Ectodermal cell (in vitro differentiated cells): ENCODE measurements at regions not wholly inside any gene's neighbourhood (a gene's known extent, or its start where the extent isn't known, plus 50 kb on each side); places are given as distances from the start of the nearest gene placed in this dataset.

Experiments
- H3K27ac ChIP-seq: 2 replicates; pipeline ENCODE4 v1.7.0; 2013; ENCODE audit warnings: mild to moderate bottlenecking, low read depth, low read length; ENCODE audit not compliant: insufficient read depth, poor library complexity, severe bottlenecking
- H3K27me3 ChIP-seq: 2 replicates; pipeline ENCODE4 v1.7.0; 2013; ENCODE audit warnings: mild to moderate bottlenecking, low read length; ENCODE audit not compliant: insufficient read depth, control insufficient read depth, poor library complexity, severe bottlenecking
- H3K36me3 ChIP-seq: one replicate; pipeline ENCODE4 v1.7.0; 2013; ENCODE audit warnings: low read length; ENCODE audit not compliant: control insufficient read depth, insufficient read depth
- H3K4me1 ChIP-seq: one replicate; pipeline ENCODE4 v1.7.0; 2013; ENCODE audit warnings: low read length; ENCODE audit not compliant: control insufficient read depth, insufficient read depth
- H3K4me3 ChIP-seq: 2 replicates; pipeline ENCODE4 v1.7.0; 2013; ENCODE audit warnings: low read depth, low read length, control low read depth; ENCODE audit not compliant: insufficient read depth
- H3K9me3 ChIP-seq: 2 replicates; pipeline ENCODE4 v1.7.0; 2013; ENCODE audit warnings: mild to moderate bottlenecking, low read length, moderate library complexity; ENCODE audit not compliant: control insufficient read depth
- whole genome bisulfite sequencing, 2 experiments: methylation state at CpG; one replicate each; pipeline ENCODE4 v1.1.7; 2013; ENCODE audit warnings: missing lambda C conversion rate in 2 of 2; 5-methylcytosine and 5-hydroxymethylcytosine counted together

- WGBS, 2 experiments: 95 to 99% methylated on average over 3 of the region's 3 CpGs
- H3K4me3 ChIP-seq: no peak overlapping the region
- no peak overlapping the region for H3K27ac ChIP-seq
- no peaks in the 10 kb centered on the region for H3K27me3 ChIP-seq
- no peaks in the 10 kb centered on the region for H3K9me3 ChIP-seq
- no peaks in the 10 kb centered on the region for H3K36me3 ChIP-seq
- H3K4me1 ChIP-seq: peaks cover 3% of the 10 kb centered on the region
Observed at GRCh38 chr2:146040051-146040450, 1520.1 kb upstream of the ZEB2 start.

GRCh38 chr2:146038014-146038413, 1518.1 kb upstream of the ZEB2 start:
- 100% methylated on average over 1 of the region's 1 CpG for WGBS, 2 experiments
- no peaks in the 10 kb centered on the region for H3K27me3 ChIP-seq
- no peak overlapping the region for H3K27ac ChIP-seq
- H3K36me3 ChIP-seq: no peaks in the 10 kb centered on the region
- H3K9me3 ChIP-seq: no peaks in the 10 kb centered on the region
- no peak overlapping the region for H3K4me3 ChIP-seq
- peaks cover 3% of the 10 kb centered on the region for H3K4me1 ChIP-seq

- 83 to 96% methylated on average over 2 to 5 of the region's 7 CpGs for WGBS, 2 experiments
- H3K4me3 ChIP-seq: no peak overlapping the region
- H3K27me3 ChIP-seq: no peaks in the 10 kb centered on the region
- peaks cover 3% of the 10 kb centered on the region for H3K4me1 ChIP-seq
- no peaks in the 10 kb centered on the region for H3K36me3 ChIP-seq
- no peak overlapping the region for H3K27ac ChIP-seq
- no peaks in the 10 kb centered on the region for H3K9me3 ChIP-seq
Observed at GRCh38 chr2:146037334-146037870, 1517.5 kb upstream of the ZEB2 start.

- Histone ChIP-seq H3K4me3 (no peak overlapping the region), H3K4me1 (no peaks in the 10 kb centered on the region), H3K27ac (no peak overlapping the region), H3K9me3 (no peaks in the 10 kb centered on the region), H3K27me3 (no peaks in the 10 kb centered on the region), H3K36me3 (no peaks in the 10 kb centered on the region)
- 95 to 96% methylated on average over 3 of the region's 3 CpGs for WGBS, 2 experiments
Observed at GRCh38 chr2:146031158-146031557, 1511.2 kb upstream of the ZEB2 start.

GRCh38 chr2:146027156-146027555, 1507.2 kb upstream of the ZEB2 start:
- H3K4me1 ChIP-seq: no peaks in the 10 kb centered on the region
- H3K9me3 ChIP-seq: no peaks in the 10 kb centered on the region
- H3K36me3 ChIP-seq: no peaks in the 10 kb centered on the region
- H3K27ac ChIP-seq: no peak overlapping the region
- WGBS, 2 experiments: 77 to 92% methylated on average over 2 of the region's 2 CpGs
- no peak overlapping the region for H3K4me3 ChIP-seq
- H3K27me3 ChIP-seq: no peaks in the 10 kb centered on the region

GRCh38 chr2:146025519-146025918, 1505.6 kb upstream of the ZEB2 start:
- Histone ChIP-seq H3K27me3 (no peaks in the 10 kb centered on the region), H3K27ac (no peak overlapping the region), H3K4me1 (no peaks in the 10 kb centered on the region), H3K36me3 (no peaks in the 10 kb centered on the region), H3K9me3 (no peaks in the 10 kb centered on the region), H3K4me3 (no peak overlapping the region)
- no CpG with 5 or more reads among the region's 1 CpG for WGBS, 2 experiments

- Histone ChIP-seq H3K27me3 (no peaks in the 10 kb centered on the region), H3K4me3 (no peak overlapping the region), H3K36me3 (no peaks in the 10 kb centered on the region), H3K4me1 (no peaks in the 10 kb centered on the region), H3K9me3 (no peaks in the 10 kb centered on the region), H3K27ac (no peak overlapping the region)
- no CpG with 5 or more reads among the region's 1 CpG for WGBS, 2 experiments
Observed at GRCh38 chr2:146024212-146024743, 1504.4 kb upstream of the ZEB2 start.

- Histone ChIP-seq H3K36me3 (no peaks in the 10 kb centered on the region), H3K9me3 (no peaks in the 10 kb centered on the region), H3K27me3 (no peaks in the 10 kb centered on the region), H3K4me3 (no peak overlapping the region), H3K27ac (no peak overlapping the region), H3K4me1 (no peaks in the 10 kb centered on the region)
Observed at GRCh38 chr2:146004462-146004861, 1484.5 kb upstream of the ZEB2 start.

GRCh38 chr2:146003337-146003736, 1483.4 kb upstream of the ZEB2 start:
- no peaks in the 10 kb centered on the region for H3K4me1 ChIP-seq
- no peaks in the 10 kb centered on the region for H3K27me3 ChIP-seq
- no peaks in the 10 kb centered on the region for H3K36me3 ChIP-seq
- 92% methylated on average over 4 of the region's 4 CpGs for WGBS, 2 experiments
- no peak overlapping the region for H3K4me3 ChIP-seq
- no peak overlapping the region for H3K27ac ChIP-seq
- H3K9me3 ChIP-seq: no peaks in the 10 kb centered on the region

- no peaks in the 10 kb centered on the region for H3K9me3 ChIP-seq
- H3K27ac ChIP-seq: no peak overlapping the region
- no peaks in the 10 kb centered on the region for H3K36me3 ChIP-seq
- no peak overlapping the region for H3K4me3 ChIP-seq
- H3K4me1 ChIP-seq: no peaks in the 10 kb centered on the region
- no peaks in the 10 kb centered on the region for H3K27me3 ChIP-seq
Observed at GRCh38 chr2:145994910-145995309, 1475.0 kb upstream of the ZEB2 start.

GRCh38 chr2:145992572-145992971, 1472.7 kb upstream of the ZEB2 start:
- 89 to 97% methylated on average over 2 to 3 of the region's 3 CpGs for WGBS, 2 experiments
- H3K27me3 ChIP-seq: no peaks in the 10 kb centered on the region

More at GRCh38 chr2:145992572-145992971, 1472.7 kb upstream of the ZEB2 start:
- H3K9me3 ChIP-seq: no peaks in the 10 kb centered on the region
- H3K36me3 ChIP-seq: no peaks in the 10 kb centered on the region
- no peak overlapping the region for H3K4me3 ChIP-seq
- no peak overlapping the region for H3K27ac ChIP-seq
- H3K4me1 ChIP-seq: no peaks in the 10 kb centered on the region
